Stimulated activated CD4-positive, alpha-beta T cell treated with anti-CD3 and anti-CD28 coated beads, Interleukin-4, amount 100 ng/mL, for 1 hour (primary cell): ENCODE measurements at regions not wholly inside any gene's neighbourhood (a gene's known extent, or its start where the extent isn't known, plus 50 kb on each side); places are given as distances from the start of the nearest gene placed in this dataset.
"Not testable (repeated sequence)": the region's sequence is repeated elsewhere in the genome, so short reads cannot be mapped to it uniquely, and the experiment has no call there.

Experiments
- DNase-seq: peaks from one replicate; pipeline ENCODE4 v3.0.0-alpha.2; 2020

DNA sequence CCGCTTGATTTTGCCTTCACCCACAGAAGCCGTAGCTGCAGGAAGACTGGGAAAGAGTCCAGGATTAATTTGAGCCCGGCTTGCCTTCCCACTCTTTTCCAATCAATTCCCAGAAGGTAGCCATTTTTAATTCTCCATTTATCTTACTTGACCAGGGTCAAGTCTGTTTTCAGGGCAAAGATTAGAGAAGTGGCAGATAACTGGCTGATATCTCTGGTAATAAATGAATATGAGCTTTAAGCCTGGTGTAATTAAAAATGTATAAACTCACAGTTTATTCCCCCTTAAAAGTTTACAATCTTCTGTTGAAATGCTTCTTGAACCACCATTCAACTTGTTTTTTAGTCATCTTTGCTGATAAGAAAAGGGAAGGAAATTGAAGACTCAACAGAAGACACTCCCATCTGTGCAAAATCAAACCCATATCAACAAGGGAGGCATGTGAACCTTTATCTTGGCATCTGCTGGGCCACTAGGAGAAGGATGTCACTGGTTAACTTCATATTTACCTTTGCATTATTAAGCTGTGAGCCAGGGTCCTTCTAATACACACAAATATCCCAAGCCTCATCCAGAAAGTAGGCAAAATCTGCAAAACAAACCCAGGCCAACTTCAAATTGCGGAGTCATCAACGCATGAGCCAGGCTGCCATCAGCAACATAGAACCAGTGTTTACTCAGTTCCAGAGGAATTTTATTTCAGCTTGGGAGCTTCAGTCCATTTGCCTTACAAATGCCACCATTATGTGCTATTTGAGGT is 314.6 kb upstream of the MAF start:
- DNase-seq: no peak

DNA sequence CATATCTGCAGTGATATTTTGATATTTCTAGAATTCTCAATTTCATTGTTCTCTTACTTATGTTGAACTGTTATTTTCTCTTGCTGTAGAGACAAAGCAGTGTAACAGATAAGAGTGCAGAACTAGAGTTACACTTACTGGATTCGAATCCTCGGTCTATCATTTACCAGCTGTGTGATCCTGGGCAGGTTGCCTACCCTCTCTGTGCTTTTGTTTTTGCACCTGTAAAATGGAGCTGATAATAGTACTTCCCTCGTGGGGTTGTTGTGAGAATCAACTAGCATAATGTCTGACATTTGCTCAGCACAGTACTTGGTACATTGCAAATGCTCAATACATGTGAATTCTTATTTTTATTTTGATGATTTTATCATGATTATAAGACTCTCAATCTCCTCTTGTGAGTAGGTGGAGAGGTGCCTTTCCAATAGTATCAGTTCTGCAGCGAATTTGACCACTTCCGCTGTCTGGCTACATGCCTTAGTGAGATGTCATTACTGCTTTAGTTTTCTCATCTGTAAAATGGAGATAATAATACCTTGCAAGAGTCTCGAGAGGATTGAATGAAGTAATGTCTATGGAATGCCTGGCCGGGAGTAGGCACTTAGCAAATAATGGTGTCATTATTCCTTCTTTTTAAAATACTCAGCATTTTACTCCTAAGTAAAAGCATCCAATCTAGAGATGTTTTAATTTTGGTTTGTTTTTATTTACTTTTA is 312.2 kb upstream of the MAF start:
- no peak for DNase-seq

DNA sequence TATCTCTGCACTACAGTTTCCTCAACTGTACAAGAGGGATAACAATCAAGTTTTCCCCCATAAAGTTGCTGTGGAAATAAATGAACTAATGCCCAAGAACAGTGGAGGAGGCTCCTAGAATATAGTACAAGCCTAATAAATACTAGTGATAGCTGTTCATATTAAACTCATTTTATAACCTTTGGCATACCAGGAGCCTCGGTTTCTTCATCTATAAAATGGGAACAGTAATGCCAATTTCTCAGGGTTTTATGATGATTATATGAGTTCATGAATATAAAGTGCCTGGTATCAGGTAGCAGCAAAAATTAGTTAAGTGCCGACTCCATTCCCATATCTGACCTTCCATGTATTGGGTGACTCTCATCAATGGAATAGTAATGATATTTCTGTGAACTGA is 311.1 kb upstream of the MAF start:
- DNase-seq: no peak

DNA sequence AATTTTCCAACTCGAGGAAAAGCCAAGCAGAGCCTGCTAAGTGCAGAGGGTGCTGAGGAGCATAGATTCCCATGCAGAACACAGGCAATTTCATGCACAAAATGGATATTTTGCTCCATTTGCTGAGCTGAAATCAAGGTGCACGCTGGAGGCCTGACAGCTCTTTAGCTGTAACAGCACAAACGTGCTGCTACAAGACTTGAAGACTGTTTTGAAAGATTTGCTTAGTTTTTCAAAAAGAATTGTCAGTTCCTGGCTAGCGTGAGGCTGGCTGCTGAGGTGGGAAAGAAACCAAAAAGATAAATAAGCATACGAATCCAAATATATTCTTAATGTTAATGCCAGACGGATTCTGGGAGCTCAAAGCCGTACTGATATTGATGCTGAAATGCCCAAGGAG is 309.0 kb upstream of the MAF start:
- no peak for DNase-seq

DNA sequence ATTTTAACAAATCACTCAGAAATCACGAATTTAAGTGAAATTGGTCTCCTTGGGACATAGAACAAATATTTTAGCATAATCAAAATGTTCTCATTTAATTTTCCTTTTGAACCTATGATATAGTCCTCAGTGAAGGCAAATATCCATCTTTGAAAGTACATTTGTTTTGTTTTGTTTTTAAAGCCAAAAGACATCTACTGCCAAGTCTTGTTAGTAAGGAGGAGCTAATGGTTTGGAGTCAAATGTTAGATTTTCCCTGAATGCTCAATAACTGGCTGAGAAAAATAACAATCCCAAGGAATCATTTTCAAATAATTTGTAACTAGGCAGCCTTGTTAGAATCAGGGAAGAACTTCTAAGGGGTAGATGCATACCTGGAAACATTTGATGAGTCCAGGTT is 302.9 kb upstream of the MAF start:
- DNase-seq: no peak

DNA sequence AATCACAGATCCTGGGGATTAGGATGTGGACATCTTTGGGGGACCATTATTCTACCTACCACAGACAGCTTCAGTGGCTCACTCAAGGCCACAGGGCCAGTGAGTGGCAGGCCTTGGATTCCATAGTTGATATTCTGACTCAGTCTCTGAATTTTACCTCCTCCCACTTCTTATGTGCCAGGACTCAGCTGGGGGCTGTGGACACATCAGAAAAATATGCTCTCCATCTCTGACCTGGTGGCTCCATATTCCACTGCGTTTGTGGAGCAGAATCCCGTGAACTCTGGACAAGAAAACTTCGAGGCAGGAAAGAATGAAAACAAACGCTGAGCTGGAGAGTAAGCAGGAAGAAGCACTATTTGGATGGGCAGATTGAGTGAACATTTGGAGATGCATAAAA is 301.8 kb upstream of the MAF start:
- no peak for DNase-seq

DNA sequence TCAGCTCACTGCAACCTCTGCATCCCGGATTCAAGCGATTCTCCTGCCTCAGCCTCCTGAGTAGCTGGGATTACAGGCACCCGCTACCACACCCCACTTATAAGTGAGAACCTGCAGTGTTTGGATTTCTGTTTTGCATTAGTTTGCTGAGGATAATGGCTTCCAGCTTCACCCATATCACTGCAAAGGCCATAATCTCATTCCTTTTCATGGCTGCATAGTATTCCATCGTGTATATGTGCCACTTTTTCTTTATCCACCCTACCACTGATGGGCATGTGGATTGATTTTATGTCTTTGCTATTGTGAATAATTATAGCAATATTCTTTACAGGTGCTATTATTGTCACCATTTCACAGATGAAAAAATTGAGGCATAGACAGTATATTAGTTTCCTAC is 301.0 kb upstream of the MAF start:
- DNase-seq: no peak

DNA sequence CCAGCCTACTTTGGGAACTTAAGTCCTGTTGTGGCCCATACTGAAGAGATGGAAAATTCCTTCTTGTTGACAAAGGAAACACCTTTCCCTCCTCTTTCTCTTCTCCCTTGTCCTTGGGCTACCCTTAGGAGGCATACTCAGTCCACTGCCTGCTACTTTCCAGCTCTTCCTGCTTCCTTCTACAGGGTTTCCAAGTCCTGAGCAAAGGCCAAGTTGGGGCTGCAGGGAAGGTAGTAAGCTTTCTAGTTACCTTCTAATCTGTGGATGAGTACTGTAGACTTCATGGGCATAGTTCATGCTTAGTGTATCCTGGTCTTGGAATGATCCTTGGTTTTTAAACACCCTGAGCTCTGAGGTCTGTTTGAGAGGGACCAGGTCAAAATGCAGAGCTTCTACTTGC is 299.2 kb upstream of the MAF start:
- DNase-seq: no peak

DNA sequence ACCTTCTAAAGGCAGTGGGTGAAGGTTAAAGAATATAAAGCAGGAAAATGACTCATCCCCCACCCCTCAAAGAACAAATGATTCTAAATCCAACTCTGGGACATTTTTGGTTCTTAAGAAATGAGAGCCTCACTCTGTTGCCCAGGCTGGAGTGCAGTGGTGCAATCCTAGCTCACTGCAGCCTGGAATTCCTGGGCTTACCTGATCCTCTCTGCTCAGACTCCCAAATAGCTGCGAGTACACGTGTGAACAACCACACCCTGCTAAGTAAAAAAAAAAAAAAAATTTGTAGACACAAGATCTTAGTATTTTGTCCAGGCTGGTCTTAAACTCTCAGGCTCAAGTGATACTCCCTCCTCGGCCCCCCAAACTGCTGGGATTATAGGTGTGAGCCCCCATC is 298.8 kb upstream of the MAF start:
- no peak for DNase-seq

DNA sequence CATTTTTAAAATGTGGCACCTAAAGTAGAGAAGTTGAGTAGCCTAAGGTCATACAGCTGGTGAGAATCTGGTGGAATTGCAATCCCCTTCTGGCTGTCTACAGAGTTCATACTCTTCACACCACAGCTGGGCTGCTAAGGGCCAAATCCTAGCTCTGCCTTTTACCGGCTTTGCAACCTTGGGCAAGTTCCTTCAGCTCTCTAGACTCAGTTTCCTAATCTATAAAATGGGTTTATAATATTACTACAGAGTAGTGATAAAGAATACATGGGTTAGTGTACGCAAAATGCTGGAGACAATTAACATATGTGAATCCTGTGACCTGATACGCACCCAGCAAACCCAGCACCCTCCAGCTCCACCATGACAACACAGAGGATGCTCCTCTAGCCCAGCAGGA is 298.2 kb upstream of the MAF start:
- no peak for DNase-seq

DNA sequence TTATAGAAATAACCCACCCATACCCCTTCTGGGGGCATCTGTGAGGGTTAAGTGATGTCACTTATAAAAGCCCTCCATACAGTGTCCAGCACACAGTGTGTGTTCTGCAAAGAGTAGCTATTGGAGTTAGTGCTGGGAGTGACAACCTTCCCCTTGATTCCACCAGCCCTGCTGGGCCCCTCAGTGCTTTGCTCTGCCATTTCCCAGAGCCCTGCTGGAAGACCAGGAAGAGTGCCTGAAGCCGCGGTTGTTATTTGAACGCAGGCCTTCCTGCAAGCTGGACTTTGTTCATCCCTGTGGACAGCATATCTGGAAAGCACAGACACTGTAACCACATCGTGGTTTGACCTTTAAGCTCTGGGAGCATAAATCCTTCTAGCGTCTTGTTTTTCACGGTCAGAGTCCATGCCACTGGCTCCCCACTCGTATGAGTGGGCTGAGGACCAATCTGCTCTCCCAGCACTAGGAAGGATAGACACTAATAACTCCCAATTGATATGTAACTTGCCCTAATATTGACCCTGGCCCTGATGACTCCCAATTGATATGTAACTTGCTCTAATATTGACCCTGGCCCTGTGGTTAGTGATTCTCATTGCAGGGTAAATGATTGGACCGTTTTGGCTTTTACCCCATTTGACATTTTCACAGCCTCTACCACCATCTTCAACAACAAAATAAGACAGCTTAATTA is 297.1 kb upstream of the MAF start:
- no peak for DNase-seq

DNA sequence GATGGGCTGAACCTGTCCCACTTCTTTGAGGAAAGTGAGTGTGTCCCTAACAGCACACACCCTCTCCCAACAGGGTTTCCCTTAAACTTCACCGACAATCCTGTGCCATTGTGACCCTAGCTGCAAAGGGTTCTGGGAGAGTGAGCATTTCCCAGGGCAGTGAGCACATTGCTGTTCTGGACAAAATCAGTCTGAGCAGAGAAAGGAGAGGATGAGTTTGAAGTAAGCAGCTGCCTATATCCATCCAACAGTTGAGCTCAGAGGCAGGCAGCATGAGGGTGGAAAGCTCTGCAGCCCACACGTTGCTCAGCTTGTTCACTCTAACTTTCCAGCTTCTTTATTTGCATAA is 296.5 kb upstream of the MAF start:
- no peak for DNase-seq

DNA sequence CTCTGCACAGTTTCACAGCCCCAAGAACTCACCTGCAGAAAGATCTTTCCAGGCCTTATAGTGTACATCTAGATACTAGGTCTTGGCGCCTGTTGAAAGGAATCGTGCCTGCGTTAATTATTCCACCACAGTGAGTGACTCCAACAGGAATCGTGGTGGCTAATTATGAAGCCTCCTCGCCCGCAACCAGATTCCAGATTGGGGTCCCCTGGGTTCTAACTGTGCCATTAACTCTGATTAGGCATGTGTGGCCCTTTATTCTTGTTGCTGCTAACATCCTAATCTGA is 295.3 kb upstream of the MAF start:
- no peak for DNase-seq

DNA sequence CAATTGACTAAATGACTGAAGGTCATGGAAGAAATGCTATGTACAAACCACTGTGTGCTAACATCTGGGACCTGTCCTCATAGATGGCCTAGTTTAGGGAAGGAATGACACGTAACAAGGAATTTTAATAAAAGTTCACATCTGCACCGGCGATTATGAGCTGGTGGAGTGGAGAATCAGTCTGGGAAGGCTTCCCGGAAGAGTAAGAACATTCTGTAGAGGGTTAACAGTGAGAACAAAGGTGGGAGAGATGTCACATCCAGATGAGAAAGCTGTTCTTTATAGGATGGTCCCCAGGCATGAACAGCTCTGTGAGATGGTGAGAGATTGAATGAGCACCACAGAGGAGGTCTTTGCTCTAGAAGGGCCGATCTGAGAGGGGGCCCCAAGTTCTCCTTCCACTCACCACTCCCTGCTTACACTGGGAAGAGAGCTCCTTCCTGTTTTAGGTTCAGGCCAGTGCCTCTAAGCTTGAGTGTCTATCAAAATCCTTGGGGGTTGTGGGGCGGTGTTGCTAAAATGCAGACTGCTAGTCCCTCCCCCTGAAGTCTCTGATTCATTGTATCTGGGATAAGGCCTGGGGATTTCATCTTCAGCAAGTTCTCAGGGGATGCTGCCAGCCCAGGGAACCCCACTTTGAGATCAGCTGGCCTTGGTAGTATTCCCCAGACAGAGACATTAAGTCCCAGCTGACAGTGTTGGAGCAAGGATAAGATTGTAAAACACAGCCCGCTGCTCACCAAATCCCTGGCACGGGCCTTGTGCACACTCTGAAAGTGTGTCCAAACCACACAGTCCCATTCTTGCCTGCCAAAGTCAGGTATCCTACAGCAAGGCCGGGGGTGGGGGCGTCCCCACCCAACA is 294.7 kb upstream of the MAF start:
- no peak for DNase-seq

DNA sequence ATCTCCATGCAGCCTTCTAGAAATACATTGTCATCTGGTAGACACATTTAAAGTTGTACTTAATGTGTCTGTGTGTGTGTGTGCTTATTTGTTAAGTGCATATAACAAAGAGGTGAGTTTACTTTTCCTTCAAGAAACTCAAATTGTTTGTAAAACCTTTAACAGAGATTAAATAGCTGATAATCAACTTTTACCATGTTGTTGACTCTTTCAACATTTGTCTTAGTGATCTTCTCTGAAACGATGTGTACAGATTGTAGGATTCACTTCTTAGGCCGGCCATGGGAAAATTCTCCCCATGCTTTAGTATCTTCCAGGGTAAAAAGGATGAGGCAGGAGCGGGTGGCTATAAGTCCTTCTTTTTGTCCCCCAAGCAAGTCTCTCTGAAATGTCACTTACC is 292.9 kb upstream of the MAF start:
- DNase-seq: no peak

DNA sequence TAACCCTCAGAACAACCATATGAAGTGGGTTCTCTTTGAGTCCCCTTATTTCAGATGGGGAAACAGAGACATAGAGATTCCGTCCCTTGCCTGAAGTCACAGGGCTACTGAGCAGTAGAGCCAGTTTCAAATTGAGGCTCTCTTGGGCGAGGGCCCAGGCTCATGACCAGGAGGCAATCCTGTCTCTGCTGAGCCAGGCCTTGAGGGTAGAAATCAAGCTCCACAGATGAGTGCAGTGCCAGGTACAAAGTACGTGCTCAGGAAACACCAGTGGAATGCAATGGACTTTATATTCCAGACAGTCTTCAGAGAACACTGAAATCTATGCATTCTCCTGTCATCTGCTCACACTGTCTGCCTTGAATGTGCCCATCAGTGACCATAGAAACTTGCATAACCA is 291.7 kb upstream of the MAF start:
- no peak for DNase-seq

DNA sequence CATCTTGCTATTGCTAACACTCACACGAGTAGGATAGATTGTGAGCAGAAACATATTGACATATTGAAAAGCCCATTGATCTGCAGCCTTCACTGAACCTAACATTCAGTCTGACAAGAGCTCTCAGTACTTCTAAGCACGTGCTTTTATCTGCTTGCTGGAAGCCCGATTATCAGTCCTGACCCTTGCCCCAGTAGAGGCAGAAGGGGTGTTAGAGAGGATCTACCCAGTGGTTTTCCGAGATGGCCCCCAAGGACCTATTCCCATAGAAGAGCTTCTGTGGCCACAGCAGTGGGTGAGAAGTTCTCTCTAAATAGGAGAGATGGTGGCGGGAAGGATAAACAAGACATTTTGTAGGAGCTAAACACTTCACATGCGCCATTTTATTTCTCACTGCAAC is 290.9 kb upstream of the MAF start:
- no peak for DNase-seq

DNA sequence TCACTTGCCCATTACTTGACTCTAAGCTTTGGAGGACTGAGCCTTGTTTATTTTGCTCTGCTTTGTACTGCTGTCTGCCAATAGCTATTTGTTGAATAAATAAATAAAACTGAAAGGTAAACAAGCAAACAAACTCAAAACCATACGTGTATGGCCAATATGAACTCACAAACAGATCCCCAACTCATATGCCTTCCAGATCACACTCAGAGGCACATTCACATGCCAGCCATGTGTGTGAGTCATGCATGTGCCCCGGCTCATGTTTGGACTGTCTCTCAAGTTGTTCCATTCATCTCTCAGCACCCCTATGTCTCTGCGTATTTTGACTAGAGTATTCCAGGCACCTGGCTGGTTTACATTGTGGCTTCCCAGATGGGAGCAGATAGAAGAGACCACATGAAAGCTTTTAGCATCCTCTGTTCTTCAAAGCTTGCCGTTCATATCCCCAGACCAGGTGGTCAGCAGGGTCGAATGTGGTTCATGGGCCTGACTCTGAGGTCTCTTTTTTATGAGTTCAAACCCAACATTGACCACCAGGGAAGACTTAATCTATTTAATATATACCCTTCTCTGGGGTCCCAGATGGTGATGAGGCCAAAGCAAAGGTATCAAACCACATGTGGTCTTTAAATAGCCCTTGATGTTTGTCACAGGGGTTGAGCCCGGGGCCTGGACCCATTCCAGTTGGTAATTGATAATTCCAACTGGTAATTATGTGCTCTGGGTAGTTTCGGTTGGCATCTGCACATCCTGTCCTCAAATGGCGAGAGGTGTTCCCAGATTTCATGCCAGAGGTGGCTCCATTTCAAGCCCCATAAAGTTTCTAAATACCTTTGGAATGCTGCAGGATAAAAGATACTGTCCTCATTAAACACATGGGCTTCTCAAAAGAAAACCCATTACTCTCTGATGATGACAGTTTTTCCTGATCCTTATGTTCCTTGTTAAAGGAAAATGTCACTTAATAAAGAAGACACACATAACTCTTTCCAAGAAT is 287.3 kb upstream of the MAF start:
- DNase-seq: no peak

DNA sequence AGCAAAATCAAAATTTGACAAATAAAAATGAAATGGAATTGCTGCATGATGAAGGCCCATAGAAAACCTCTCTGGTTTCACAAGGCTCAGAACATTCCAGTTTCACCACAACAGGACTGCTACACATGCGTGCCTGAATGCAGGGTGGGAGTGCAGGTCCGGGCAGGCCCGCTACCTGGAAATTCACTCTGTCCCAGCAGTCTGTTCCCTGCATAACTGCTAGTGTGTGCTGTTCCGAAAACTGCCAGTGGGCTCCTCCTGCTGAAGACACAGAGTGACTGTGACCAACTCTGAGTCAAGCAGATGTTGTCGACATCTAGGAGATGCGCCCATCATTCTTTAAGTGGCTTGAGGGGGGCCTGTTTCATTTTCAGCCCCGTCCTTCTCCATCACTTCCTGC is 284.8 kb upstream of the MAF start:
- DNase-seq: no peak

DNA sequence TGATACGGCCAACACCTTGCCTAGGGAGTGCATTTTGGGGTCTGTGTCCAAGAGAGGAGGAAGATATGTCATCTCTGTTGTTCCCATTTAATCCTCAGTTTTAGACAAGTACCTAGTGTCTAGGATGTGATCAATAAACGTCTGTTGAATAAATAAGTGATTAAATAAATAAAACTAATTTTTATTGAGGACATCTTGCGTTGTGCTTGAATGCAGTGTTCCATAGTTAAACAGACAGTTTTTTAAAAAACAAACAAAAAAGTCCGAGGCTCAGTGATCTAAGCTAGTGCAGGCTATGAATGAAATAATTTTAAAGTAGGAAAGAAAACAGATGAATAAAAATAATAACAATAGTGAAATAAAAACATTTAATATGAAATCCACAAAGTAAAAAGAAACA is 283.0 kb upstream of the MAF start:
- no peak for DNase-seq

DNA sequence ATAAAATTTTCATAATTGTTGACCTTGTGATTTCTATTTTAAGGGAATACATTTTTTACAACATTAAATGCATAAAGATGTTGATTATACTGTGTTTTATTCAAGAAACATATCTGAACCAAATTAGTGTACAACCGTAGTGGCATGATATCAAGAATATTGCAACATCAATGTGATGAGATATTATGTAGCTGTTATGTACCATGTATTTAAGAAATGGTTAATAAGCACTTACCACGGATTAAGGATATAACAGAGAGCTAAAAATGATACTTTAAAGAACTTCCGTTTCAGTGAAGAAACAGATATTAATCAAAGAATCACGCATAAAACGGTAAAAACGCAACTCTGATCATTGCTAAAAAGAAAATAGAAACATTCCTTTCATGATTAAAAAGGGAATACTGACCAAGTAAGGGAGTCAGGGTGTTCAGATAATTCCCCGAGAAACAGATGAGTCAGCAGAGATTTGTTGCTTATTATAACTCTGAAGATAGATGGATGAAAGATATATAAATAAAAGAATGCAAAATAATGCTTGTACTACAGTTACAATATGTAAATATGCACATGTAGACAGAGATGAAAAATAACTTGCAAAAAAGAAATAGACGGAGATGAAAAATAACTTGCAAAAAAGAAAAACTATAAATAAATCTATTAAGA is 281.9 kb upstream of the MAF start:
- no peak for DNase-seq

DNA sequence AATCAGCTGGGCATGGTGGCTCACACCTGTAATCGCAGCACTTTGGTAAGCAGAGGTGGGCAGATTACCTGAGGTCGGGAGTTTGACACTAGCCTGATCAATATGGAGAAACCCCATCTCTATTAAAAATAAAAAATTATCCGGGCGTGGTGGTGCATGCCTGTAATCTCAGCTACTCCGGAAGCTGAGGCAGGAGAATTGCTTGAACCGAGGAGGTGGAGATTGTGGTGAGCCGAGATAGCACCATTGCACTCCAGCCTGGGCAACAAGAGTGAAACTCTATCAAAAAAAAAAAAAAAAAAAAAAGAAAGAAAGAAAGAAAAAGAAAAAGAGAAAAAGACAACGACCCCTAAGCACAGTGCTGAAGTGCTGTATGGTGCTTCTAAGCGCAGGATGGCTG is 280.6 kb upstream of the MAF start:
- DNase-seq: not testable (repeated sequence)
